Vagina (tissue), 2 donors: ENCODE measurements at regions not wholly inside any gene's neighbourhood (a gene's known extent, or its start where the extent isn't known, plus 50 kb on each side); places are given as distances from the start of the nearest gene placed in this dataset.

Source experiments
- CTCF ChIP-seq, 3 experiments: fragments of 450-650 bp in 2 of 3; fragments of 200-600 bp in 1 of 3; sonication (generic) in 1 of 3; IDR thresholded peaks; one replicate each; pipeline ENCODE4 v1.5.1; 2017 to 2019; ENCODE audit warnings: antibody characterized with exemption in 3 of 3, mild to moderate bottlenecking in 2 of 3, moderate library complexity in 2 of 3
- POLR2A ChIP-seq, 2 donors: fragments of 450-650 bp; IDR thresholded peaks; one replicate each; pipeline ENCODE4 v1.6.1; 2017; ENCODE audit warnings: antibody characterized with exemption in 2 of 2, mild to moderate bottlenecking in 2 of 2, moderate library complexity in 2 of 2
- POLR2AphosphoS5 ChIP-seq, 2 donors: sonication (generic); formaldehyde crosslinking; IDR thresholded peaks; one replicate each; pipeline ENCODE4 v1.9.0; 2017; ENCODE audit warnings: antibody characterized with exemption in 2 of 2, mild to moderate bottlenecking in 2 of 2, low read depth in 1 of 2; ENCODE audit not compliant: insufficient read depth in 1 of 2

DNA sequence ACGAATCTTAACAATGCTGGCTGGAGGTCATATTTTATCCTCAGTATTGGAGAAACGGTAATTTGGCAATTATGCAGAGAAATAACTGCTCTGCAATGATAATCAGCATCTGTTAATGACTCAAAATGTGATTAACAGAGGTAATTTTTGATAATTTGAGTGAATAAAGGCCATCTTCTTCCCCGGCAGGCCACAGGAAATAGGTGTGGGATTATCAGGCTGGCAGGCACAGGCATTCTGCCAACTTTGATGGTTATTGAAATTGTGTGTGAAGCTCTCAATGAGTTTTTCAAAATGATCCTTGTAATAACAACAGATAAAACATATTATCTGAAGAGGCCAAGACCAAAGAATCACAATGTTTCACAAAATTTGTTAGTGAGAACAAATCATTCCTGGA, 309.0 kb downstream of the PTGER3 start:
- no peak for TF ChIP-seq CTCF (IDR thresholded peaks at IDR 0.05)
- no peak for TF ChIP-seq POLR2AphosphoS5 (IDR thresholded peaks at IDR 0.05; ENCODE audit: insufficient read depth in 1 of 2, low read depth in 1 of 2)
- no peak for TF ChIP-seq POLR2A (IDR thresholded peaks at IDR 0.05)
